Spleen (tissue), 7 donors: ENCODE measurements at regions not wholly inside any gene's neighbourhood (a gene's known extent, or its start where the extent isn't known, plus 50 kb on each side); places are given as distances from the start of the nearest gene placed in this dataset.

ENCODE experiments used
- CTCF ChIP-seq, 11 experiments: fragments of 200-600 bp in 7 of 11; fragments of 450-650 bp in 4 of 11; sonication (generic) in 4 of 11; IDR thresholded peaks in 8 of 11; conservative IDR thresholded peaks in 3 of 11; 1 replicate in 7 of 11; 2 replicates in 4 of 11; pipeline versions ENCODE4 v1.4.0 to v1.8.0; 2016 to 2021; ENCODE audit warnings: antibody characterized with exemption in 11 of 11, inconsistent platforms in 4 of 11, mild to moderate bottlenecking in 1 of 11
- POLR2A ChIP-seq, 3 donors: fragments of 450-650 bp; IDR thresholded peaks; one replicate each; pipeline ENCODE4 v1.5.1; 2017; ENCODE audit warnings: antibody characterized with exemption in 3 of 3, mild to moderate bottlenecking in 1 of 3
- donor health status: DM: no; HTN: no; CAD: no; lungs with moderate emphysema.
- donor health status: DM: no; HTN: no; CAD: no.
- donor health status: DM: no; HTN: no; CAD: no.

GRCh38 chr11:129320494-129320893 lies 55.2 kb upstream of the BARX2 start:
- TF ChIP-seq CTCF (IDR thresholded peaks at IDR 0.05 in 8 of 11, conservative IDR thresholded peaks at IDR 0.05 in 3 of 11), result no peak
- TF ChIP-seq POLR2A (IDR thresholded peaks at IDR 0.05), result no peak
